ENCODE measurements at regions not wholly inside any gene's neighbourhood (a gene's known extent, or its start where the extent isn't known, plus 50 kb on each side); places are given as distances from the start of the nearest gene placed in this dataset.

DNA sequence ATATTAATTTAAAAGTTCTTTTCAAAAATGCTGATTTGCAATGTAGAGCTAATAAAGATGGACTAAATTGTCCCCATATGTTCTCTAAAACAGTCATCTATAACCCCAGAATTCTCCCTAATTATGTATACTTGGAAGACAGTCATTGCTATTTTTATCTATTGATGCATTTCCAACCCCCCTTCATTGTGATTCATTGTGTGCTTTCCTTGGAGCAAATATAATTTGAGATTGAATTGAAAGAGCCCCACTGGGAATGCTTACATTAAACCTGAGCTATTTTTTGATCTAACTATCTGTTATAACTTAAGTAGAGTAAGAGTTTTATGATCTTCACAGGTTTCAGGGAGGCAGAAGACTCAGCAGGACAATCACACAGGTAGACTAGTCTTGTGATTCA, 73.7 kb upstream of the PTCHD4 start:
- Histone ChIP-seq H3K36me3 (ENCODE audit: control insufficient read depth, insufficient read depth, low read length) (no peaks in the 10 kb centered on the region), H3K4me3 (ENCODE audit: low read length) (no peak overlapping the region), H3K27me3 (ENCODE audit: control insufficient read depth, insufficient read depth, low read length, poor library complexity, severe bottlenecking) (peaks cover 16% of the 10 kb centered on the region), H3K9ac (ENCODE audit: extremely low read depth, low read length, poor library complexity, severe bottlenecking) (no peak overlapping the region), H3K27ac (ENCODE audit: low read depth, low read length) (no peak overlapping the region), H3K4me1 (ENCODE audit: control insufficient read depth, insufficient read depth, low read length) (no peaks in the 10 kb centered on the region), H3K9me3 (ENCODE audit: control insufficient read depth, low read length) (no peaks in the 10 kb centered on the region)
- Mint-ChIP-seq H3K4me3 (no peak overlapping the region), H3K4me1 (peaks cover 5% of the 10 kb centered on the region), H3K36me3 (ENCODE audit: low read depth) (no peaks in the 10 kb centered on the region), H3K27ac (no peak overlapping the region), H3K27me3 (ENCODE audit: insufficient read depth) (no peaks in the 10 kb centered on the region), H3K9me3 (no peaks in the 10 kb centered on the region)
- no peak for TF ChIP-seq CTCF (conservative IDR thresholded peaks at IDR 0.05)
- DNase-seq: no peak

- Mint-ChIP-seq H3K4me1 (peaks cover 5% of the 10 kb centered on the region), H3K4me3 (no peak overlapping the region), H3K9me3 (no peaks in the 10 kb centered on the region), H3K27me3 (ENCODE audit: insufficient read depth) (no peaks in the 10 kb centered on the region), H3K27ac (no peak overlapping the region), H3K36me3 (ENCODE audit: low read depth) (no peaks in the 10 kb centered on the region)
- Histone ChIP-seq H3K9me3 (ENCODE audit: control insufficient read depth, low read length) (no peaks in the 10 kb centered on the region), H3K27ac (ENCODE audit: low read depth, low read length) (no peak overlapping the region), H3K36me3 (ENCODE audit: control insufficient read depth, insufficient read depth, low read length) (no peaks in the 10 kb centered on the region), H3K4me1 (ENCODE audit: control insufficient read depth, insufficient read depth, low read length) (no peaks in the 10 kb centered on the region), H3K27me3 (ENCODE audit: control insufficient read depth, insufficient read depth, low read length, poor library complexity, severe bottlenecking) (peaks cover 16% of the 10 kb centered on the region), H3K4me3 (ENCODE audit: low read length) (no peak overlapping the region), H3K9ac (ENCODE audit: extremely low read depth, low read length, poor library complexity, severe bottlenecking) (no peak overlapping the region)
- no peak for DNase-seq
- TF ChIP-seq CTCF (conservative IDR thresholded peaks at IDR 0.05): no peak
- WGBS, 2 experiments (ENCODE audit: insufficient coverage in 1 of 2, insufficient read length in 1 of 2): 90 to 97% methylated on average over 3 to 4 of the region's 4 CpGs
Observed at GRCh38 chr6:48183811-48184605, 73.0 kb upstream of the PTCHD4 start.

- Histone ChIP-seq H3K27ac (ENCODE audit: low read depth, low read length) (no peak overlapping the region), H3K36me3 (ENCODE audit: control insufficient read depth, insufficient read depth, low read length) (no peaks in the 10 kb centered on the region), H3K27me3 (ENCODE audit: control insufficient read depth, insufficient read depth, low read length, poor library complexity, severe bottlenecking) (peaks cover 8% of the 10 kb centered on the region), H3K9me3 (ENCODE audit: control insufficient read depth, low read length) (no peaks in the 10 kb centered on the region), H3K4me3 (ENCODE audit: low read length) (no peak overlapping the region), H3K9ac (ENCODE audit: extremely low read depth, low read length, poor library complexity, severe bottlenecking) (no peak overlapping the region), H3K4me1 (ENCODE audit: control insufficient read depth, insufficient read depth, low read length) (no peaks in the 10 kb centered on the region)
- Mint-ChIP-seq H3K4me1 (peaks cover 5% of the 10 kb centered on the region), H3K27ac (no peak overlapping the region), H3K27me3 (ENCODE audit: insufficient read depth) (no peaks in the 10 kb centered on the region), H3K9me3 (no peaks in the 10 kb centered on the region), H3K4me3 (no peak overlapping the region), H3K36me3 (ENCODE audit: low read depth) (no peaks in the 10 kb centered on the region)
- 92 to 100% methylated on average over 1 of the region's 1 CpG for WGBS, 2 experiments (ENCODE audit: insufficient coverage in 1 of 2, insufficient read length in 1 of 2)
- DNase-seq: no peak
- no peak for TF ChIP-seq CTCF (conservative IDR thresholded peaks at IDR 0.05)
Observed at GRCh38 chr6:48183178-48183577, 72.2 kb upstream of the PTCHD4 start.

Measured in endodermal cell (in vitro differentiated cells).